K562 (cell line): ENCODE measurements at regions not wholly inside any gene's neighbourhood (a gene's known extent, or its start where the extent isn't known, plus 50 kb on each side); places are given as distances from the start of the nearest gene placed in this dataset.

Source experiments
- ATF4 ChIP-seq: fragments of 450-650 bp; formaldehyde crosslinking; IDR thresholded peaks from 2 replicates; pipeline ENCODE4 v1.4.0; 2022; ENCODE audit warnings: mild to moderate bottlenecking, moderate library complexity
- CBFA2T3 ChIP-seq: fragments of 450-650 bp; IDR thresholded peaks from 2 replicates; pipeline ENCODE4 v1.6.1; 2017
- DLX4 ChIP-seq: fragments of 250-450 bp; sonication (Bioruptor Pico); IDR thresholded peaks from 2 replicates; pipeline ENCODE4 v1.6.1; 2021; ENCODE audit warnings: mild to moderate bottlenecking
- GTF2B ChIP-seq: IDR thresholded peaks from 2 replicates; pipeline ENCODE4 v1.6.1; 2011; ENCODE audit not compliant: insufficient read length; ENCODE audit errors: extremely low read depth
- GTF2E2 ChIP-seq: fragments of 200-800 bp; sonication (Bioruptor generic); IDR thresholded peaks from 2 replicates; pipeline ENCODE4 v1.6.1; 2016; ENCODE audit warnings: missing genetic modification characterization, missing compliant biosample characterization
- LCOR ChIP-seq: sonication (generic); formaldehyde crosslinking; IDR thresholded peaks from 2 replicates; pipeline ENCODE4 v1.8.0; 2022; ENCODE audit warnings: mild to moderate bottlenecking, missing genetic modification reagents
- PPARD ChIP-seq: fragments of 250-450 bp; sonication (Bioruptor Pico); IDR thresholded peaks from 2 replicates; pipeline ENCODE4 v1.8.0; 2022; ENCODE audit warnings: inconsistent platforms, mild to moderate bottlenecking, moderate library complexity
- SLC30A9 ChIP-seq: fragments of 250-450 bp; sonication (Bioruptor Pico); IDR thresholded peaks from 2 replicates; pipeline ENCODE4 v1.8.0; 2022; ENCODE audit warnings: mild to moderate bottlenecking, moderate library complexity
- SOX6 ChIP-seq: fragments of 450-650 bp; IDR thresholded peaks from 2 replicates; pipeline ENCODE4 v1.6.1; 2014; ENCODE audit warnings: mild to moderate bottlenecking
- SPI1 ChIP-seq: IDR thresholded peaks from 2 replicates; pipeline ENCODE4 v1.6.1; 2011; ENCODE audit warnings: low read depth, low read length, control low read depth, borderline replicate concordance
- YY1 ChIP-seq, 3 experiments: IDR thresholded peaks; 2 replicates each; pipeline ENCODE4 v1.6.1; 2011; ENCODE audit warnings: low read length in 2 of 3, mild to moderate bottlenecking in 2 of 3, moderate library complexity in 2 of 3, borderline replicate concordance in 1 of 3, control low read depth in 1 of 3, low read depth in 1 of 3; ENCODE audit not compliant: insufficient read depth in 3 of 3, insufficient replicate concordance in 2 of 3, control insufficient read depth in 1 of 3, insufficient read length in 1 of 3; ENCODE audit errors: extremely low read depth in 1 of 3
- ZNF408 ChIP-seq: fragments of 250-450 bp; sonication (Bioruptor Pico); IDR thresholded peaks from 2 replicates; pipeline ENCODE4 v1.4.0; 2020; ENCODE audit warnings: low read depth, mild to moderate bottlenecking, moderate library complexity
- ZNF696 ChIP-seq: fragments of 250-450 bp; sonication (Bioruptor Pico); conservative IDR thresholded peaks from 2 replicates; pipeline ENCODE4 v1.4.0; 2020; ENCODE audit warnings: mild to moderate bottlenecking, moderate library complexity
- ZSCAN32 ChIP-seq: fragments of 450-650 bp; formaldehyde crosslinking; IDR thresholded peaks from 2 replicates; pipeline ENCODE4 v1.4.0; 2020; ENCODE audit warnings: mild to moderate bottlenecking, moderate library complexity
- TF ChIP-seq, protein P1 (sequence below): fragments of 250-450 bp; sonication (Bioruptor Pico); IDR thresholded peaks from 2 replicates; pipeline ENCODE4 v1.9.0; 2021; ENCODE audit warnings: mild to moderate bottlenecking, inconsistent platforms
- TF ChIP-seq, protein P2 (sequence below): fragments of 150-350 bp; IDR thresholded peaks from 2 replicates; pipeline ENCODE4 v1.6.1; 2014; ENCODE audit warnings: low read depth, mild to moderate bottlenecking, low read length, borderline replicate concordance
- TF ChIP-seq, protein P3 (sequence below): IDR thresholded peaks from 2 replicates; pipeline ENCODE4 v1.6.1; 2012; ENCODE audit warnings: low read depth, low read length, improper control_type of control experiment, borderline replicate concordance
- TF ChIP-seq, protein P4 (sequence below): sonication (generic); formaldehyde crosslinking; IDR thresholded peaks from 2 replicates; pipeline ENCODE4 v1.8.0; 2022; ENCODE audit warnings: mild to moderate bottlenecking, missing genetic modification reagents

GRCh38 chr12:102622618-102623017 lies 142.3 kb upstream of the IGF1 start (continued):
- TF ChIP-seq ATF4, result no peak
- TF ChIP-seq DLX4 (CRISPR knock-in tag), result no peak
- peak; percentile 51; the same call in 1 of the 2 replicates for TF ChIP-seq SPI1
- TF ChIP-seq, protein P1, sequence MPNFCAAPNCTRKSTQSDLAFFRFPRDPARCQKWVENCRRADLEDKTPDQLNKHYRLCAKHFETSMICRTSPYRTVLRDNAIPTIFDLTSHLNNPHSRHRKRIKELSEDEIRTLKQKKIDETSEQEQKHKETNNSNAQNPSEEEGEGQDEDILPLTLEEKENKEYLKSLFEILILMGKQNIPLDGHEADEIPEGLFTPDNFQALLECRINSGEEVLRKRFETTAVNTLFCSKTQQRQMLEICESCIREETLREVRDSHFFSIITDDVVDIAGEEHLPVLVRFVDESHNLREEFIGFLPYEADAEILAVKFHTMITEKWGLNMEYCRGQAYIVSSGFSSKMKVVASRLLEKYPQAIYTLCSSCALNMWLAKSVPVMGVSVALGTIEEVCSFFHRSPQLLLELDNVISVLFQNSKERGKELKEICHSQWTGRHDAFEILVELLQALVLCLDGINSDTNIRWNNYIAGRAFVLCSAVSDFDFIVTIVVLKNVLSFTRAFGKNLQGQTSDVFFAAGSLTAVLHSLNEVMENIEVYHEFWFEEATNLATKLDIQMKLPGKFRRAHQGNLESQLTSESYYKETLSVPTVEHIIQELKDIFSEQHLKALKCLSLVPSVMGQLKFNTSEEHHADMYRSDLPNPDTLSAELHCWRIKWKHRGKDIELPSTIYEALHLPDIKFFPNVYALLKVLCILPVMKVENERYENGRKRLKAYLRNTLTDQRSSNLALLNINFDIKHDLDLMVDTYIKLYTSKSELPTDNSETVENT (CRISPR knock-in tag), result no peak
- TF ChIP-seq YY1 (IDR thresholded peaks at IDR 0.05; ENCODE audit: borderline replicate concordance in 1 of 3, control insufficient read depth in 1 of 3, extremely low read depth in 1 of 3, insufficient read depth in 3 of 3, insufficient read length in 1 of 3, insufficient replicate concordance in 2 of 3, low read depth in 1 of 3, low read length in 2 of 3), result no peak
- no peak for TF ChIP-seq GTF2E2
- no peak for TF ChIP-seq ZSCAN32 (CRISPR knock-in tag)
- TF ChIP-seq, protein P2, sequence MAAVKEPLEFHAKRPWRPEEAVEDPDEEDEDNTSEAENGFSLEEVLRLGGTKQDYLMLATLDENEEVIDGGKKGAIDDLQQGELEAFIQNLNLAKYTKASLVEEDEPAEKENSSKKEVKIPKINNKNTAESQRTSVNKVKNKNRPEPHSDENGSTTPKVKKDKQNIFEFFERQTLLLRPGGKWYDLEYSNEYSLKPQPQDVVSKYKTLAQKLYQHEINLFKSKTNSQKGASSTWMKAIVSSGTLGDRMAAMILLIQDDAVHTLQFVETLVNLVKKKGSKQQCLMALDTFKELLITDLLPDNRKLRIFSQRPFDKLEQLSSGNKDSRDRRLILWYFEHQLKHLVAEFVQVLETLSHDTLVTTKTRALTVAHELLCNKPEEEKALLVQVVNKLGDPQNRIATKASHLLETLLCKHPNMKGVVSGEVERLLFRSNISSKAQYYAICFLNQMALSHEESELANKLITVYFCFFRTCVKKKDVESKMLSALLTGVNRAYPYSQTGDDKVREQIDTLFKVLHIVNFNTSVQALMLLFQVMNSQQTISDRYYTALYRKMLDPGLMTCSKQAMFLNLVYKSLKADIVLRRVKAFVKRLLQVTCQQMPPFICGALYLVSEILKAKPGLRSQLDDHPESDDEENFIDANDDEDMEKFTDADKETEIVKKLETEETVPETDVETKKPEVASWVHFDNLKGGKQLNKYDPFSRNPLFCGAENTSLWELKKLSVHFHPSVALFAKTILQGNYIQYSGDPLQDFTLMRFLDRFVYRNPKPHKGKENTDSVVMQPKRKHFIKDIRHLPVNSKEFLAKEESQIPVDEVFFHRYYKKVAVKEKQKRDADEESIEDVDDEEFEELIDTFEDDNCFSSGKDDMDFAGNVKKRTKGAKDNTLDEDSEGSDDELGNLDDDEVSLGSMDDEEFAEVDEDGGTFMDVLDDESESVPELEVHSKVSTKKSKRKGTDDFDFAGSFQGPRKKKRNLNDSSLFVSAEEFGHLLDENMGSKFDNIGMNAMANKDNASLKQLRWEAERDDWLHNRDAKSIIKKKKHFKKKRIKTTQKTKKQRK, result no peak
- TF ChIP-seq ZNF408, result no peak
- TF ChIP-seq, protein P3, sequence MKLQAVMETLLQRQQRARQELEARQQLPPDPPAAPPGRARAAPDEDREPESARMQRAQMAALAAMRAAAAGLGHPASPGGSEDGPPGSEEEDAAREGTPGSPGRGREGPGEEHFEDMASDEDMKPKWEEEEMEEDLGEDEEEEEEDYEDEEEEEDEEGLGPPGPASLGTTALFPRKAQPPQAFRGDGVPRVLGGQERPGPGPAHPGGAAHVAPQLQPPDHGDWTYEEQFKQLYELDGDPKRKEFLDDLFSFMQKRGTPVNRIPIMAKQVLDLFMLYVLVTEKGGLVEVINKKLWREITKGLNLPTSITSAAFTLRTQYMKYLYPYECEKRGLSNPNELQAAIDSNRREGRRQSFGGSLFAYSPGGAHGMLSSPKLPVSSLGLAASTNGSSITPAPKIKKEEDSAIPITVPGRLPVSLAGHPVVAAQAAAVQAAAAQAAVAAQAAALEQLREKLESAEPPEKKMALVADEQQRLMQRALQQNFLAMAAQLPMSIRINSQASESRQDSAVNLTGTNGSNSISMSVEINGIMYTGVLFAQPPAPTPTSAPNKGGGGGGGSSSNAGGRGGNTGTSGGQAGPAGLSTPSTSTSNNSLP, result 0 out of 2 replicates have a peak, but pooled peaks have one; percentile 16
- TF ChIP-seq SLC30A9 (CRISPR knock-in tag), result no peak
- TF ChIP-seq, protein P4, sequence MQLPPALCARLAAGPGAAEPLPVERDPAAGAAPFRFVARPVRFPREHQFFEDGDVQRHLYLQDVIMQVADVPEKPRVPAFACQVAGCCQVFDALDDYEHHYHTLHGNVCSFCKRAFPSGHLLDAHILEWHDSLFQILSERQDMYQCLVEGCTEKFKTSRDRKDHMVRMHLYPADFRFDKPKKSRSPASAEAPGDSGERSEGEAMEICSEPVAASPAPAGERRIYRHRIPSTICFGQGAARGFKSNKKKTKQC (CRISPR knock-in tag), result no peak
- TF ChIP-seq PPARD (CRISPR knock-in tag), result no peak
- no peak for TF ChIP-seq ZNF696
- TF ChIP-seq CBFA2T3, result peak; percentile 63
- no peak for TF ChIP-seq GTF2B
- peak; percentile 22; the same call in 1 of the 2 replicates for TF ChIP-seq SOX6
- no peak for TF ChIP-seq LCOR
